ENCODE measurements at regions not wholly inside any gene's neighbourhood (a gene's known extent, or its start where the extent isn't known, plus 50 kb on each side); places are given as distances from the start of the nearest gene placed in this dataset.

DNA sequence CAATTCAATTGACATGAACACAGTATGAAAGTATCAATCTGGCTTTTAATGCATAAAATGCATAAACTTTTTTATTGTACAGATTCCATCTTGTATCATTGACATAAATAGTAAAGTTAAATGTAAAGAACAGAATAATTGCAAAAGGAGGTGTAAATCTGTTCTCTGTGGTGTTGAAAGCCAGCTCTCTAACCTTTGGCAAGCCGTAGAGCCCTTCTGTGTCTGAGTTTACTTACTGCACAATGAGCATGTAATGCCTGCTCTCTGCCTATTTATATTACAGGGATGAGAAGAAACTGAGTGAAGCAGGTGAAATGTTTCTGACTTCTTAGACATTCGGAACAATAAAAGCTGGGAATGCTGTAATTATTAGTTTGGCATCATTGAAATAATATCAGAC lies 389.3 kb upstream of the EPHA5 start:
- no peak for TF ChIP-seq EZH2 (IDR thresholded peaks at IDR 0.05; ENCODE audit: borderline replicate concordance, low read depth, low read length, poor library complexity, severe bottlenecking)
- TF ChIP-seq, protein P1, sequence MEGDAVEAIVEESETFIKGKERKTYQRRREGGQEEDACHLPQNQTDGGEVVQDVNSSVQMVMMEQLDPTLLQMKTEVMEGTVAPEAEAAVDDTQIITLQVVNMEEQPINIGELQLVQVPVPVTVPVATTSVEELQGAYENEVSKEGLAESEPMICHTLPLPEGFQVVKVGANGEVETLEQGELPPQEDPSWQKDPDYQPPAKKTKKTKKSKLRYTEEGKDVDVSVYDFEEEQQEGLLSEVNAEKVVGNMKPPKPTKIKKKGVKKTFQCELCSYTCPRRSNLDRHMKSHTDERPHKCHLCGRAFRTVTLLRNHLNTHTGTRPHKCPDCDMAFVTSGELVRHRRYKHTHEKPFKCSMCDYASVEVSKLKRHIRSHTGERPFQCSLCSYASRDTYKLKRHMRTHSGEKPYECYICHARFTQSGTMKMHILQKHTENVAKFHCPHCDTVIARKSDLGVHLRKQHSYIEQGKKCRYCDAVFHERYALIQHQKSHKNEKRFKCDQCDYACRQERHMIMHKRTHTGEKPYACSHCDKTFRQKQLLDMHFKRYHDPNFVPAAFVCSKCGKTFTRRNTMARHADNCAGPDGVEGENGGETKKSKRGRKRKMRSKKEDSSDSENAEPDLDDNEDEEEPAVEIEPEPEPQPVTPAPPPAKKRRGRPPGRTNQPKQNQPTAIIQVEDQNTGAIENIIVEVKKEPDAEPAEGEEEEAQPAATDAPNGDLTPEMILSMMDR (conservative IDR thresholded peaks at IDR 0.05; ENCODE audit: low read depth, low read length), result no peak
- H3K27ac ChIP-seq (ENCODE audit: low read depth, low read length, poor library complexity, severe bottlenecking), result no peak overlapping the region
- BruUV-seq (replicated peaks), result no TSS peak
- CTCF ChIA-PET, result no interaction called here
- no peaks in the 10 kb centered on the region for H3K4me1 ChIP-seq (ENCODE audit: insufficient read depth, low read length, poor library complexity, severe bottlenecking)
- POLR2A ChIA-PET (ENCODE audit: low non-redundant PET), result no interaction called here
- intact Hi-C loops (cut with micrococcal nuclease; ENCODE audit: unreplicated experiment), result no loop called here
- H3K36me3 ChIP-seq (ENCODE audit: insufficient read depth, low read length, poor library complexity, severe bottlenecking), result no peaks in the 10 kb centered on the region
- H3K4me3 ChIP-seq (ENCODE audit: low read depth, low read length, poor library complexity, severe bottlenecking), result no peak overlapping the region
- no peak for DNase-seq (ENCODE audit: low spot score)
- no peaks in the 10 kb centered on the region for H3K27me3 ChIP-seq (replicated peaks; ENCODE audit: insufficient read depth, low read depth, low read length, poor library complexity)
- H3K9me3 ChIP-seq (ENCODE audit: low read depth, low read length, poor library complexity, severe bottlenecking), result no peaks in the 10 kb centered on the region

DNA sequence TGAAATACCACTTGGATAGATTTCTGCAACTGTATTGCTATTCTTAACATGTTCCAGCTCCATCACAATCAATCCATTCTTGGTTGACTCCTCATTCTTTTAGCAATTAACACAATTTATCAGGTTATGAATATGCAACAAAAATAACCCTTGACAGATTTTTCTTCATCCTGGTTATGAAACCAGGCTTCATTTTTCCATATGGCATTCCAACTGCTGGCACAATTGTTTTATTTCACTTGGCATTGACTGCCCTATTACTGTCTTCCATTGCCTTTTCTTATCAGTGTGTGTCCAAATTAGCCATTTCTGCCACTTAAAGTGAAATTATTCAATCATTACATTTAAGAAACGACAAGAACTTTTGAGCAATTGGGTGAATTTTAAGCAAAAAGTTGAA lies 388.8 kb upstream of the EPHA5 start:
- ChIA-PET CTCF (no interaction called here), POLR2A (ENCODE audit: low non-redundant PET) (no interaction called here)
- no peak overlapping the region for H3K4me3 ChIP-seq (ENCODE audit: low read depth, low read length, poor library complexity, severe bottlenecking)
- H3K27me3 ChIP-seq (replicated peaks; ENCODE audit: insufficient read depth, low read depth, low read length, poor library complexity), result no peaks in the 10 kb centered on the region
- H3K36me3 ChIP-seq (ENCODE audit: insufficient read depth, low read length, poor library complexity, severe bottlenecking), result no peaks in the 10 kb centered on the region
- H3K9me3 ChIP-seq (ENCODE audit: low read depth, low read length, poor library complexity, severe bottlenecking), result no peaks in the 10 kb centered on the region
- DNase-seq (ENCODE audit: low spot score), result no peak
- TF ChIP-seq, protein P1 (conservative IDR thresholded peaks at IDR 0.05; ENCODE audit: low read depth, low read length), result no peak
- no peak for TF ChIP-seq EZH2 (IDR thresholded peaks at IDR 0.05; ENCODE audit: borderline replicate concordance, low read depth, low read length, poor library complexity, severe bottlenecking)
- H3K27ac ChIP-seq (ENCODE audit: low read depth, low read length, poor library complexity, severe bottlenecking), result no peak overlapping the region
- intact Hi-C loops (cut with micrococcal nuclease; ENCODE audit: unreplicated experiment), result no loop called here
- no peaks in the 10 kb centered on the region for H3K4me1 ChIP-seq (ENCODE audit: insufficient read depth, low read length, poor library complexity, severe bottlenecking)
- BruUV-seq (replicated peaks), result no TSS peak

DNA sequence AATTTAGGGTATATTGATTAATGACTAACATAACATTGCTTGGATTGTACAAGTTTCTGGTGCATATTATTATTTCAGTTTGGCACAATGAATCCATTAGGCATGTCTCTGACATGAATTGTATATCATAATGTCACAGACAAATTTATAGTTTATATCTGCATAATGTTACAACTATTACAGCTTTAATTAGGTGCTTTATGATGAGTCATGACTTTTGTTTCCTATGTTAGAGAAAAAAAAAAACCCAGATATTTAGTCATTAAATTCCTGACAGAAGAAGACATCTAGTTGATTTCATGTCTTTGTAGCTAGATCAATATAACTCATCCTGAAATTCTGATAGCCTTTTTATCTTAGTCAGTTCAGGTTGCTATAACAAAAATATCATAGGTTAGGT lies 385.7 kb upstream of the EPHA5 start:
- ChIA-PET CTCF (no interaction called here), POLR2A (ENCODE audit: low non-redundant PET) (no interaction called here)
- Histone ChIP-seq H3K9me3 (ENCODE audit: low read depth, low read length, poor library complexity, severe bottlenecking) (peaks cover 2% of the 10 kb centered on the region), H3K36me3 (ENCODE audit: insufficient read depth, low read length, poor library complexity, severe bottlenecking) (no peaks in the 10 kb centered on the region), H3K27ac (ENCODE audit: low read depth, low read length, poor library complexity, severe bottlenecking) (no peak overlapping the region), H3K4me1 (ENCODE audit: insufficient read depth, low read length, poor library complexity, severe bottlenecking) (no peaks in the 10 kb centered on the region), H3K27me3 (replicated peaks; ENCODE audit: insufficient read depth, low read depth, low read length, poor library complexity) (no peaks in the 10 kb centered on the region), H3K4me3 (ENCODE audit: low read depth, low read length, poor library complexity, severe bottlenecking) (no peak overlapping the region)
- no peak for DNase-seq (ENCODE audit: low spot score)
- BruUV-seq (replicated peaks), result no TSS peak
- intact Hi-C loops (cut with micrococcal nuclease; ENCODE audit: unreplicated experiment), result no loop called here
- TF ChIP-seq EZH2 (IDR thresholded peaks at IDR 0.05; ENCODE audit: borderline replicate concordance, low read depth, low read length, poor library complexity, severe bottlenecking), result no peak
- TF ChIP-seq, protein P1 (conservative IDR thresholded peaks at IDR 0.05; ENCODE audit: low read depth, low read length), result no peak
